PFSK-1 (cell line): ENCODE measurements at regions not wholly inside any gene's neighbourhood (a gene's known extent, or its start where the extent isn't known, plus 50 kb on each side); places are given as distances from the start of the nearest gene placed in this dataset.

Experiments
- FOXP2 ChIP-seq: optimal IDR thresholded peaks from 2 replicates; pipeline ENCODE3; 2011; ENCODE audit warnings: borderline replicate concordance, control low read depth, inconsistent platforms; ENCODE audit not compliant: insufficient read depth; ENCODE audit errors: extremely low read length, extremely low read depth
- POLR2AphosphoS5 ChIP-seq: IDR thresholded peaks from 2 replicates; pipeline ENCODE4 v1.6.1; 2012; ENCODE audit warnings: low read depth, mild to moderate bottlenecking, control low read depth, low read length, moderate library complexity
- SIN3A ChIP-seq: IDR thresholded peaks from 2 replicates; pipeline ENCODE4 v1.6.1; 2012; ENCODE audit warnings: mild to moderate bottlenecking, low read length, moderate library complexity, borderline replicate concordance; ENCODE audit not compliant: insufficient read depth
- TAF1 ChIP-seq: IDR thresholded peaks from 2 replicates; pipeline ENCODE4 v1.6.1; 2012; ENCODE audit warnings: low read length, control low read depth, borderline replicate concordance; ENCODE audit not compliant: insufficient read depth
- TF ChIP-seq, protein P1 (sequence below), 2 experiments: IDR thresholded peaks; 2 replicates each; pipeline versions ENCODE4 v1.6.1 to v1.8.0; 2011 to 2012; ENCODE audit warnings: low read depth in 2 of 2, low read length in 2 of 2, control low read depth in 1 of 2, inconsistent platforms in 1 of 2, mild to moderate bottlenecking in 1 of 2, moderate library complexity in 1 of 2; ENCODE audit not compliant: insufficient read depth in 1 of 2

GRCh38 chr2:128437204-128437565 lies 118.5 kb upstream of the HS6ST1 start:
- TF ChIP-seq SIN3A (no peak), POLR2AphosphoS5 (no peak), TAF1 (no peak), FOXP2 (no peak)
- TF ChIP-seq, protein P1, sequence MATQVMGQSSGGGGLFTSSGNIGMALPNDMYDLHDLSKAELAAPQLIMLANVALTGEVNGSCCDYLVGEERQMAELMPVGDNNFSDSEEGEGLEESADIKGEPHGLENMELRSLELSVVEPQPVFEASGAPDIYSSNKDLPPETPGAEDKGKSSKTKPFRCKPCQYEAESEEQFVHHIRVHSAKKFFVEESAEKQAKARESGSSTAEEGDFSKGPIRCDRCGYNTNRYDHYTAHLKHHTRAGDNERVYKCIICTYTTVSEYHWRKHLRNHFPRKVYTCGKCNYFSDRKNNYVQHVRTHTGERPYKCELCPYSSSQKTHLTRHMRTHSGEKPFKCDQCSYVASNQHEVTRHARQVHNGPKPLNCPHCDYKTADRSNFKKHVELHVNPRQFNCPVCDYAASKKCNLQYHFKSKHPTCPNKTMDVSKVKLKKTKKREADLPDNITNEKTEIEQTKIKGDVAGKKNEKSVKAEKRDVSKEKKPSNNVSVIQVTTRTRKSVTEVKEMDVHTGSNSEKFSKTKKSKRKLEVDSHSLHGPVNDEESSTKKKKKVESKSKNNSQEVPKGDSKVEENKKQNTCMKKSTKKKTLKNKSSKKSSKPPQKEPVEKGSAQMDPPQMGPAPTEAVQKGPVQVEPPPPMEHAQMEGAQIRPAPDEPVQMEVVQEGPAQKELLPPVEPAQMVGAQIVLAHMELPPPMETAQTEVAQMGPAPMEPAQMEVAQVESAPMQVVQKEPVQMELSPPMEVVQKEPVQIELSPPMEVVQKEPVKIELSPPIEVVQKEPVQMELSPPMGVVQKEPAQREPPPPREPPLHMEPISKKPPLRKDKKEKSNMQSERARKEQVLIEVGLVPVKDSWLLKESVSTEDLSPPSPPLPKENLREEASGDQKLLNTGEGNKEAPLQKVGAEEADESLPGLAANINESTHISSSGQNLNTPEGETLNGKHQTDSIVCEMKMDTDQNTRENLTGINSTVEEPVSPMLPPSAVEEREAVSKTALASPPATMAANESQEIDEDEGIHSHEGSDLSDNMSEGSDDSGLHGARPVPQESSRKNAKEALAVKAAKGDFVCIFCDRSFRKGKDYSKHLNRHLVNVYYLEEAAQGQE (IDR thresholded peaks at IDR 0.05; ENCODE audit: insufficient read depth in 1 of 2, low read depth in 2 of 2, low read length in 2 of 2) = no peak

GRCh38 chr2:128438091-128438490 lies 119.4 kb upstream of the HS6ST1 start:
- no peak for TF ChIP-seq TAF1
- no peak for TF ChIP-seq SIN3A
- no peak for TF ChIP-seq FOXP2
- no peak for TF ChIP-seq POLR2AphosphoS5
- TF ChIP-seq, protein P1 (IDR thresholded peaks at IDR 0.05; ENCODE audit: insufficient read depth in 1 of 2, low read depth in 2 of 2, low read length in 2 of 2) = no peak

DNA sequence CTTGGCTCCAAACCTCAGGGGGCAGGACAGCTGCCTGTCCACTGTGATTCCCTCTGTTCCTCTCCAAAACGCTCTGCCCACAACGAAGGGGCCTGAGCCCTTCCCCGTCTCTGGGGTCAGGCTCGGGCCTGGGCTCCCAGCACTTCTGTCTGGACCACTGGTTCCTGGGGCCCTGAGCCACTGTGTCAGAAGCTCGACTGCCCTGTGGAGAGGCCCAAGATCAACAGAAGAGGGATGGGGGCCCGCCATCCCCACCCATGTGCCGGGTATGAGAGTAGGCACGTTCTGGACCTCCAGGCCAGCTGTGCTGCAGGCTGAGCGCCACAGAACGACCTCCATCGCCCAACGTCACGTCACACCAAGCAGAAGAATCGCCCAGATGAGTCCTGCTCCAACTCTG lies 119.9 kb upstream of the HS6ST1 start:
- no peak for TF ChIP-seq FOXP2
- TF ChIP-seq, protein P1 (IDR thresholded peaks at IDR 0.05; ENCODE audit: insufficient read depth in 1 of 2, low read depth in 2 of 2, low read length in 2 of 2) = no peak
- TF ChIP-seq POLR2AphosphoS5 = no peak
- TF ChIP-seq SIN3A = no peak
- no peak for TF ChIP-seq TAF1

GRCh38 chr2:128439031-128439790 lies 120.5 kb upstream of the HS6ST1 start:
- TF ChIP-seq TAF1 = no peak
- no peak for TF ChIP-seq FOXP2
- TF ChIP-seq, protein P1 (IDR thresholded peaks at IDR 0.05; ENCODE audit: insufficient read depth in 1 of 2, low read depth in 2 of 2, low read length in 2 of 2) = no peak
- no peak for TF ChIP-seq SIN3A
